H1 (cell line): ENCODE measurements at regions not wholly inside any gene's neighbourhood (a gene's known extent, or its start where the extent isn't known, plus 50 kb on each side); places are given as distances from the start of the nearest gene placed in this dataset.
A peak's percentile ranks its signal among the peaks of the same experiment; 100 is the strongest.

ENCODE experiments used
- ASH2L ChIP-seq: fragments of 200-600, 300-600 bp; sonication (generic); IDR thresholded peaks from one replicate; pipeline ENCODE4 v1.7.1; 2017; ENCODE audit warnings: low read length
- BRCA1 ChIP-seq: IDR thresholded peaks from 2 replicates; pipeline ENCODE4 v1.6.1; 2012; ENCODE audit warnings: low read depth, low read length, improper control_type of control experiment
- CBX8 ChIP-seq: fragments of 300-800, 300-1000 bp; sonication (generic); IDR thresholded peaks from 2 replicates; pipeline ENCODE4 v1.7.1; 2016; ENCODE audit warnings: low read depth, low read length, borderline replicate concordance
- CHD2 ChIP-seq: IDR thresholded peaks from 2 replicates; pipeline ENCODE4 v1.6.1; 2012; ENCODE audit warnings: low read length, improper control_type of control experiment
- CTBP2 ChIP-seq: IDR thresholded peaks from 2 replicates; pipeline ENCODE4 v1.7.0; 2011; ENCODE audit warnings: borderline replicate concordance, mild to moderate bottlenecking, moderate library complexity, mixed read lengths, low read length; ENCODE audit not compliant: insufficient read depth, insufficient read length
- EGR1 ChIP-seq: IDR thresholded peaks from 2 replicates; pipeline ENCODE4 v1.6.1; 2011; ENCODE audit warnings: low read depth, low read length, borderline replicate concordance
- GTF2F1 ChIP-seq: IDR thresholded peaks from 2 replicates; pipeline ENCODE4 v1.6.1; 2012; ENCODE audit warnings: low read depth, low read length, improper control_type of control experiment, borderline replicate concordance
- JUN ChIP-seq: IDR thresholded peaks from 2 replicates; pipeline ENCODE4 v1.6.1; 2011; ENCODE audit warnings: low read depth, mild to moderate bottlenecking, improper control_type of control experiment, low read length
- KDM1A ChIP-seq: fragments of 200-600, 300-600 bp; sonication (generic); IDR thresholded peaks from 2 replicates; pipeline ENCODE4 v1.7.1; 2016; ENCODE audit warnings: mild to moderate bottlenecking, low read length, borderline replicate concordance
- PHF8 ChIP-seq: fragments of 200-600 bp; sonication (generic); conservative IDR thresholded peaks from 2 replicates; pipeline ENCODE4 v1.7.1; 2012; ENCODE audit warnings: low read depth, mild to moderate bottlenecking, inconsistent platforms, low read length, moderate library complexity
- RNF2 ChIP-seq: fragments of 200-900, 300-1000 bp; sonication (generic); IDR thresholded peaks from 2 replicates; pipeline ENCODE4 v1.7.1; 2016; ENCODE audit warnings: borderline replicate concordance, low read depth, mild to moderate bottlenecking, antibody characterized with exemption, low read length; ENCODE audit not compliant: poor library complexity, severe bottlenecking; ENCODE audit errors: missing control alignments
- SP2 ChIP-seq: IDR thresholded peaks from 2 replicates; pipeline ENCODE4 v1.6.1; 2012; ENCODE audit warnings: mild to moderate bottlenecking, low read length, inconsistent platforms
- SUZ12 ChIP-seq: fragments of 200-600 bp; sonication (generic); IDR thresholded peaks from 2 replicates; pipeline ENCODE4 v1.6.1; 2012; ENCODE audit warnings: mild to moderate bottlenecking, inconsistent platforms, low read length, moderate library complexity, mixed read lengths
- TCF12 ChIP-seq: IDR thresholded peaks from 2 replicates; pipeline ENCODE4 v1.6.1; 2011; ENCODE audit warnings: low read depth, mild to moderate bottlenecking, low read length
- YY1 ChIP-seq: IDR thresholded peaks from 2 replicates; pipeline ENCODE4 v1.6.1; 2011; ENCODE audit warnings: low read depth, mild to moderate bottlenecking, low read length
- TF ChIP-seq, protein P1 (sequence below), 3 experiments: IDR thresholded peaks; 1 replicate in 2 of 3; 2 replicates in 1 of 3; pipeline versions ENCODE4 v1.5.1 to v1.6.1; 2011; ENCODE audit warnings: low read length in 3 of 3, mild to moderate bottlenecking in 3 of 3, inconsistent platforms in 2 of 3, low read depth in 1 of 3, moderate library complexity in 1 of 3; ENCODE audit not compliant: insufficient read depth in 1 of 3; ENCODE audit errors: control extremely low read depth in 1 of 3
- TF ChIP-seq, protein P2 (sequence below): IDR thresholded peaks from 2 replicates; pipeline ENCODE4 v1.6.1; 2011; ENCODE audit warnings: low read length, improper control_type of control experiment
- TF ChIP-seq, protein P3 (sequence below): IDR thresholded peaks from 2 replicates; pipeline ENCODE4 v1.6.1; 2012; ENCODE audit warnings: low read length, inconsistent platforms

DNA sequence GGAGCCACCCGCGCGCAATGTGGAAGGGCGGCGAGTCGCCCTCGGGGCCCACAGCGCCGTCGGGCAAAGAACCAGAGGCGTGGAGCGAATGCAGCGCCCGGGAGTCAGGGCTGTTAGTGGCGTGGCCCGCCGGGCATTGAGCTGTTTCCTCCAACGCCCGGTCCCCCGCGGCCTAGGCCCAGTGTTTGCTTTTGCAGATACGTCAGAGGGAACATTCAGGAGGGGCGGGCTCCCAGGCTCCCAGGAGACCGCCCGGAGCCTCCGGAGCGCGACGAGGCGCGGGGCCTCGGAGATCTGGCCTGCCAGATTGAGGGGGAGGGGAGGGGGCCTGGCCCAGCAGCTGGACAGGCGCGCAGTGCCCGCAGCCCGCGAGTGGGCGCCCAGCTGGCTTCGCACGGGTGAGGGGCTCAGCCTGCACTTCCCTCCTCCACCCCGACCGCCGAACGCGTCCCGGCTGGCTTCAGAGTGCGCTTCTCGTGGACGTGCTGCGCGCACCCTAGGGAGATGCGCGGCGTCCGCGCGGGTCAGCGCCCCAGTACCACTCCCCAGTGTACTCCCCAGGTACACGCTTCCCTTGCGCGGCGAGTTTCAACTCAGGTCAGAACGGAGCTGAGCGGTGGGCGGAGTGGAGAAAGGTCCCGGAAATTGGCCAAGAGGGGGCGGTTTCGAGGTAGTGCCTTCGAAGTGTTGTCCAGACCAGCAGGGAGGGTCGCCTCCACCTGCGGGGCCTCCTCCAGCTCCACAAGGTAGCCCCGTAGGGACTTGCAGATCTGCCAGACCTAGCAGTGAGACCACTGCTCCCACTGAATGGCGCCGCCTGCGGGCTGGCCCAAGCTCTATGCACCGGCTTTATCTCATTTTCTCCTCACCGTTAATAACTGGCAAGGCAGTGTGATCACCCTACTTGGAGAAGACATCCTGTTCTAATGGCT lies 130.4 kb downstream of the TMEM174 start (continued):
- TF ChIP-seq, protein P1, sequence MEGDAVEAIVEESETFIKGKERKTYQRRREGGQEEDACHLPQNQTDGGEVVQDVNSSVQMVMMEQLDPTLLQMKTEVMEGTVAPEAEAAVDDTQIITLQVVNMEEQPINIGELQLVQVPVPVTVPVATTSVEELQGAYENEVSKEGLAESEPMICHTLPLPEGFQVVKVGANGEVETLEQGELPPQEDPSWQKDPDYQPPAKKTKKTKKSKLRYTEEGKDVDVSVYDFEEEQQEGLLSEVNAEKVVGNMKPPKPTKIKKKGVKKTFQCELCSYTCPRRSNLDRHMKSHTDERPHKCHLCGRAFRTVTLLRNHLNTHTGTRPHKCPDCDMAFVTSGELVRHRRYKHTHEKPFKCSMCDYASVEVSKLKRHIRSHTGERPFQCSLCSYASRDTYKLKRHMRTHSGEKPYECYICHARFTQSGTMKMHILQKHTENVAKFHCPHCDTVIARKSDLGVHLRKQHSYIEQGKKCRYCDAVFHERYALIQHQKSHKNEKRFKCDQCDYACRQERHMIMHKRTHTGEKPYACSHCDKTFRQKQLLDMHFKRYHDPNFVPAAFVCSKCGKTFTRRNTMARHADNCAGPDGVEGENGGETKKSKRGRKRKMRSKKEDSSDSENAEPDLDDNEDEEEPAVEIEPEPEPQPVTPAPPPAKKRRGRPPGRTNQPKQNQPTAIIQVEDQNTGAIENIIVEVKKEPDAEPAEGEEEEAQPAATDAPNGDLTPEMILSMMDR (IDR thresholded peaks at IDR 0.05; ENCODE audit: control extremely low read depth in 1 of 3, insufficient read depth in 1 of 3, low read depth in 1 of 3, low read length in 3 of 3) = peak; percentile 75 to 79 (median 78)
- TF ChIP-seq CBX8 = no peak
- 0 out of 2 replicates have a peak, but pooled peaks have one; percentile 57 for TF ChIP-seq TCF12
- peak; percentile 76 for TF ChIP-seq ASH2L
- TF ChIP-seq, protein P2, sequence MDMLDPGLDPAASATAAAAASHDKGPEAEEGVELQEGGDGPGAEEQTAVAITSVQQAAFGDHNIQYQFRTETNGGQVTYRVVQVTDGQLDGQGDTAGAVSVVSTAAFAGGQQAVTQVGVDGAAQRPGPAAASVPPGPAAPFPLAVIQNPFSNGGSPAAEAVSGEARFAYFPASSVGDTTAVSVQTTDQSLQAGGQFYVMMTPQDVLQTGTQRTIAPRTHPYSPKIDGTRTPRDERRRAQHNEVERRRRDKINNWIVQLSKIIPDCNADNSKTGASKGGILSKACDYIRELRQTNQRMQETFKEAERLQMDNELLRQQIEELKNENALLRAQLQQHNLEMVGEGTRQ = no peak
- TF ChIP-seq SUZ12 = peak; percentile 79
- TF ChIP-seq YY1 = no peak
- TF ChIP-seq SP2 = no peak
- peak; percentile 66 for TF ChIP-seq CTBP2
- TF ChIP-seq GTF2F1 = no peak
- TF ChIP-seq JUN = no peak
- no peak for TF ChIP-seq BRCA1
- peak; percentile 72 for TF ChIP-seq RNF2
- TF ChIP-seq KDM1A = no peak
- TF ChIP-seq EGR1 = no peak
- no peak for TF ChIP-seq PHF8
- no peak for TF ChIP-seq CHD2
- TF ChIP-seq, protein P3, sequence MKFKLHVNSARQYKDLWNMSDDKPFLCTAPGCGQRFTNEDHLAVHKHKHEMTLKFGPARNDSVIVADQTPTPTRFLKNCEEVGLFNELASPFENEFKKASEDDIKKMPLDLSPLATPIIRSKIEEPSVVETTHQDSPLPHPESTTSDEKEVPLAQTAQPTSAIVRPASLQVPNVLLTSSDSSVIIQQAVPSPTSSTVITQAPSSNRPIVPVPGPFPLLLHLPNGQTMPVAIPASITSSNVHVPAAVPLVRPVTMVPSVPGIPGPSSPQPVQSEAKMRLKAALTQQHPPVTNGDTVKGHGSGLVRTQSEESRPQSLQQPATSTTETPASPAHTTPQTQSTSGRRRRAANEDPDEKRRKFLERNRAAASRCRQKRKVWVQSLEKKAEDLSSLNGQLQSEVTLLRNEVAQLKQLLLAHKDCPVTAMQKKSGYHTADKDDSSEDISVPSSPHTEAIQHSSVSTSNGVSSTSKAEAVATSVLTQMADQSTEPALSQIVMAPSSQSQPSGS = no peak
